Endothelial cell of umbilical vein (primary cell): ENCODE measurements at regions not wholly inside any gene's neighbourhood (a gene's known extent, or its start where the extent isn't known, plus 50 kb on each side); places are given as distances from the start of the nearest gene placed in this dataset.

Source experiments
- BruUV-seq: library from RNA; stranded (reverse); fragments of 400-500 nt; replicated peaks from 2 replicates; lab custom pipeline; 2021; lab: Mats Ljungman, UMichigan
- CTCF ChIA-PET: fragments of 300-600, 350-600 bp; sonication (Branson Sonifier 250); formaldehyde crosslinking; loops from one replicate; lab custom pipeline; 2021; ENCODE audit warnings: antibody characterized with exemption, inconsistent platforms; lab: Charles Lee
- POLR2A ChIA-PET: fragments of 300-600, 350-600 bp; sonication (Branson Sonifier 250); formaldehyde crosslinking; loops from one replicate; lab custom pipeline; 2021; ENCODE audit warnings: antibody characterized with exemption, inconsistent platforms; lab: Charles Lee
- DNase-seq: peaks from one replicate; pipeline ENCODE4 v3.0.0-alpha.2; 2011; ENCODE audit warnings: low read depth, low spot score
- FAIRE-seq: peaks from 2 replicates; lab custom pipeline; 2011; peaks lifted over from hg19 to GRCh38; lab: Jason Lieb, UNC
- H2AFZ ChIP-seq: 2 replicates; pipeline ENCODE4 v1.6.0; 2012; ENCODE audit warnings: low read depth, low read length, control low read depth, inconsistent platforms
- H3K27ac ChIP-seq: 2 replicates; pipeline ENCODE4 v1.5.1; 2011; ENCODE audit warnings: low read depth, mild to moderate bottlenecking, control low read depth, low read length, moderate library complexity; ENCODE audit not compliant: insufficient read depth
- H3K27me3 ChIP-seq, 2 experiments: 2 replicates each; pipeline versions ENCODE4 v1.6.0 to v1.6.1; 2011; ENCODE audit warnings: low read length in 2 of 2, mixed read lengths in 1 of 2; ENCODE audit not compliant: control insufficient read depth in 2 of 2, insufficient read depth in 2 of 2
- H3K36me3 ChIP-seq, 2 experiments: 2 replicates in 1 of 2; 3 replicates in 1 of 2; pipeline ENCODE4 v1.5.1; 2011; ENCODE audit warnings: low read length in 2 of 2, mild to moderate bottlenecking in 1 of 2, moderate library complexity in 1 of 2; ENCODE audit not compliant: control insufficient read depth in 2 of 2, insufficient read depth in 2 of 2; ENCODE audit errors: extremely low read depth in 1 of 2
- H3K4me1 ChIP-seq: 3 replicates; pipeline ENCODE4 v1.5.1; 2011; ENCODE audit warnings: mild to moderate bottlenecking, low read length; ENCODE audit not compliant: control insufficient read depth, insufficient read depth; ENCODE audit errors: extremely low read depth
- H3K4me2 ChIP-seq: 2 replicates; pipeline ENCODE4 v1.6.1; 2011; ENCODE audit warnings: low read length, control low read depth, mixed read lengths; ENCODE audit not compliant: insufficient read depth
- H3K4me3 ChIP-seq, 3 experiments: fragments of 200-600 bp in 1 of 3; sonication (generic), shearing (Covaris generic) in 1 of 3; replicated peaks in 1 of 3; 2 replicates each; pipeline ENCODE4 v1.5.1; 2011 to 2016; ENCODE audit warnings: control low read depth in 3 of 3, low read length in 3 of 3, mild to moderate bottlenecking in 2 of 3, inconsistent platforms in 1 of 3, low read depth in 1 of 3, moderate library complexity in 1 of 3; ENCODE audit not compliant: insufficient read depth in 1 of 3
- H3K79me2 ChIP-seq: 2 replicates; pipeline ENCODE4 v1.6.0; 2012; ENCODE audit warnings: low read length, inconsistent platforms; ENCODE audit not compliant: control insufficient read depth, insufficient read depth
- H3K9ac ChIP-seq: replicated peaks from 2 replicates; pipeline ENCODE3; 2011; ENCODE audit warnings: low read length, control low read depth; ENCODE audit not compliant: insufficient read depth; ENCODE audit errors: extremely low read depth
- H3K9me1 ChIP-seq: replicated peaks from 3 replicates; pipeline ENCODE4 v1.6.0; 2011; ENCODE audit warnings: mild to moderate bottlenecking, low read length; ENCODE audit not compliant: control insufficient read depth, insufficient read depth; ENCODE audit errors: extremely low read depth
- H3K9me3 ChIP-seq: replicated peaks from 2 replicates; pipeline ENCODE4 v1.5.1; 2012; ENCODE audit warnings: low read length, inconsistent platforms; ENCODE audit not compliant: control insufficient read depth, insufficient read depth
- H4K20me1 ChIP-seq: replicated peaks from 2 replicates; pipeline ENCODE3; 2011; ENCODE audit warnings: mild to moderate bottlenecking, low read length; ENCODE audit not compliant: control insufficient read depth, insufficient read depth; ENCODE audit errors: extremely low read depth
- EZH2 ChIP-seq: IDR thresholded peaks from 2 replicates; pipeline ENCODE4 v1.6.1; 2012; ENCODE audit warnings: borderline replicate concordance, low read depth, mild to moderate bottlenecking, moderate library complexity, low read length, inconsistent platforms; ENCODE audit not compliant: severe bottlenecking
- FOS ChIP-seq: IDR thresholded peaks from 2 replicates; pipeline ENCODE4 v1.6.1; 2011; ENCODE audit warnings: mild to moderate bottlenecking, low read length, moderate library complexity, borderline replicate concordance; ENCODE audit not compliant: insufficient read depth
- GATA2 ChIP-seq: IDR thresholded peaks from 2 replicates; pipeline ENCODE4 v1.7.0; 2011; ENCODE audit warnings: low read depth, mild to moderate bottlenecking, moderate library complexity, mixed read lengths, low read length; ENCODE audit not compliant: insufficient read length, insufficient read depth
- JUN ChIP-seq: IDR thresholded peaks from 2 replicates; pipeline ENCODE4 v1.6.1; 2011; ENCODE audit warnings: borderline replicate concordance, low read depth; ENCODE audit not compliant: insufficient read length, insufficient read depth
- MYC ChIP-seq: IDR thresholded peaks from one replicate; pipeline ENCODE4 v1.6.1; 2011; ENCODE audit warnings: mild to moderate bottlenecking, low read depth, low read length
- POLR2A ChIP-seq: IDR thresholded peaks from 2 replicates; pipeline ENCODE4 v1.6.1; 2012; ENCODE audit warnings: low read depth, mild to moderate bottlenecking, control low read depth, low read length
- POLR2AphosphoS5 ChIP-seq: IDR thresholded peaks from 2 replicates; pipeline ENCODE4 v1.6.1; 2012; ENCODE audit warnings: low read depth, mild to moderate bottlenecking, control low read depth, low read length, moderate library complexity; ENCODE audit not compliant: insufficient read depth
- dilution Hi-C: fragments of 300-500 bp; cut with MboI; formaldehyde crosslinking; loops from one replicate; pipeline ENCODE4 v1.15.0; 2019; ENCODE audit warnings: low sequenced_read_pairs; ENCODE audit not compliant: extremely low pct_ligation_motif_present
- intact Hi-C: fragments of 100-400 bp; cut with micrococcal nuclease; formaldehyde crosslinking; loops from one replicate; pipeline ENCODE4 v1.10.0; 2022
- TF ChIP-seq, protein P1 (sequence below), 2 donors: IDR thresholded peaks; 1 replicate in 1 of 2; 2 replicates in 1 of 2; pipeline ENCODE4 v1.5.1; 2011; ENCODE audit warnings: low read length in 2 of 2, mild to moderate bottlenecking in 2 of 2, moderate library complexity in 2 of 2, control low read depth in 1 of 2, inconsistent platforms in 1 of 2, low read depth in 1 of 2; ENCODE audit not compliant: insufficient read depth in 1 of 2; ENCODE audit errors: extremely low read depth in 1 of 2
- TF ChIP-seq, protein P2 (sequence below): IDR thresholded peaks from 2 replicates; pipeline ENCODE4 v1.6.1; 2011; ENCODE audit not compliant: insufficient read depth, insufficient read length

DNA sequence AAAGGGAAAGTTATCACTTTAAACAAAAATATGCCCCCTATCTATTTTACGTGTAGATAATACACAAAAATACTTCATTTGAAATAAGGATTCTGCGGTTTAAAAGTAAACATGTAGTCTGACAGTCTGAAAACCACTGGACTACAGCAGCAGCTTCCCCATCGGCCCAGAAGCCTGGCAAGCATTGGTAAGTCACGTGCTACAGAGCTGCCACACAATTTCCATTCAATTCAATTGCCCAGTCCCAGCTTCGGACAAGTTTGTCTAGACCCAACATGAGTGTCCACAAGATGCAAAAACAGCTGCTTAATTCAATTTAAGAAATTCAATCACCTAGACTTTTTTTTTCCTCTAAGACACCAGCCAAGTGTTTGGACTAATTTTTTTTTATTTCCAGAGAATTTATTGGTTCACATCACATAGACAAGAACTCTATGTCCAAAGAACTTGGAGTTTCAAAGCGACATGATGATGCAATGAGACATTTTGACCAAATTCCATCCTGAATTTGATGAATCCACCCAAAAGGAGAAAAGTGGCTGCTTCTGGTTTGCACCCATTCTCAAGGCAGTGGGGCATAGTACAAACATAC is 458.9 kb downstream of the COG6 start:
- Histone ChIP-seq H4K20me1 (no peaks in the 10 kb centered on the region), H3K4me1 (peaks cover 17% of the 10 kb centered on the region), H3K27me3 (no peaks in the 10 kb centered on the region), H3K36me3 (no peaks in the 10 kb centered on the region), H3K9me3 (no peaks in the 10 kb centered on the region), H3K4me3 (no peak overlapping the region), H3K9ac (no peak overlapping the region), H3K4me2 (no peak overlapping the region), H3K79me2 (no peaks in the 10 kb centered on the region), H2AFZ (no peak overlapping the region), H3K27ac (no peak overlapping the region), H3K9me1 (no peaks in the 10 kb centered on the region)
- DNase-seq, result no peak
- ChIA-PET CTCF (interaction anchor here (0.9 to 1.5 kb wide), 6 partner anchors 13 to 299 kb away, joined by 3 to 4 read pairs (median 3); no protein-coding TSS in a partner anchor), POLR2A (no interaction called here)
- TF ChIP-seq, protein P1, sequence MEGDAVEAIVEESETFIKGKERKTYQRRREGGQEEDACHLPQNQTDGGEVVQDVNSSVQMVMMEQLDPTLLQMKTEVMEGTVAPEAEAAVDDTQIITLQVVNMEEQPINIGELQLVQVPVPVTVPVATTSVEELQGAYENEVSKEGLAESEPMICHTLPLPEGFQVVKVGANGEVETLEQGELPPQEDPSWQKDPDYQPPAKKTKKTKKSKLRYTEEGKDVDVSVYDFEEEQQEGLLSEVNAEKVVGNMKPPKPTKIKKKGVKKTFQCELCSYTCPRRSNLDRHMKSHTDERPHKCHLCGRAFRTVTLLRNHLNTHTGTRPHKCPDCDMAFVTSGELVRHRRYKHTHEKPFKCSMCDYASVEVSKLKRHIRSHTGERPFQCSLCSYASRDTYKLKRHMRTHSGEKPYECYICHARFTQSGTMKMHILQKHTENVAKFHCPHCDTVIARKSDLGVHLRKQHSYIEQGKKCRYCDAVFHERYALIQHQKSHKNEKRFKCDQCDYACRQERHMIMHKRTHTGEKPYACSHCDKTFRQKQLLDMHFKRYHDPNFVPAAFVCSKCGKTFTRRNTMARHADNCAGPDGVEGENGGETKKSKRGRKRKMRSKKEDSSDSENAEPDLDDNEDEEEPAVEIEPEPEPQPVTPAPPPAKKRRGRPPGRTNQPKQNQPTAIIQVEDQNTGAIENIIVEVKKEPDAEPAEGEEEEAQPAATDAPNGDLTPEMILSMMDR (IDR thresholded peaks at IDR 0.05; ENCODE audit: extremely low read depth in 1 of 2, insufficient read depth in 1 of 2, low read depth in 1 of 2, low read length in 2 of 2), result no peak
- TF ChIP-seq JUN (no peak), FOS (no peak), POLR2A (no peak), EZH2 (no peak), GATA2 (no peak), MYC (no peak), POLR2AphosphoS5 (no peak)
- TF ChIP-seq, protein P2, sequence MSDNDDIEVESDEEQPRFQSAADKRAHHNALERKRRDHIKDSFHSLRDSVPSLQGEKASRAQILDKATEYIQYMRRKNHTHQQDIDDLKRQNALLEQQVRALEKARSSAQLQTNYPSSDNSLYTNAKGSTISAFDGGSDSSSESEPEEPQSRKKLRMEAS, result no peak
- BruUV-seq, result no TSS peak
- intact Hi-C loops (loop anchor here (10.0 kb wide), 1 partner anchor 200 kb away; no protein-coding TSS in a partner anchor), dilution Hi-C loops (no loop called here)
- FAIRE-seq, result no peak
